ENCODE measurements at regions not wholly inside any gene's neighbourhood (a gene's known extent, or its start where the extent isn't known, plus 50 kb on each side); places are given as distances from the start of the nearest gene placed in this dataset.
"Not testable (repeated sequence)": the region's sequence is repeated elsewhere in the genome, so short reads cannot be mapped to it uniquely, and the experiment has no call there.

DNA sequence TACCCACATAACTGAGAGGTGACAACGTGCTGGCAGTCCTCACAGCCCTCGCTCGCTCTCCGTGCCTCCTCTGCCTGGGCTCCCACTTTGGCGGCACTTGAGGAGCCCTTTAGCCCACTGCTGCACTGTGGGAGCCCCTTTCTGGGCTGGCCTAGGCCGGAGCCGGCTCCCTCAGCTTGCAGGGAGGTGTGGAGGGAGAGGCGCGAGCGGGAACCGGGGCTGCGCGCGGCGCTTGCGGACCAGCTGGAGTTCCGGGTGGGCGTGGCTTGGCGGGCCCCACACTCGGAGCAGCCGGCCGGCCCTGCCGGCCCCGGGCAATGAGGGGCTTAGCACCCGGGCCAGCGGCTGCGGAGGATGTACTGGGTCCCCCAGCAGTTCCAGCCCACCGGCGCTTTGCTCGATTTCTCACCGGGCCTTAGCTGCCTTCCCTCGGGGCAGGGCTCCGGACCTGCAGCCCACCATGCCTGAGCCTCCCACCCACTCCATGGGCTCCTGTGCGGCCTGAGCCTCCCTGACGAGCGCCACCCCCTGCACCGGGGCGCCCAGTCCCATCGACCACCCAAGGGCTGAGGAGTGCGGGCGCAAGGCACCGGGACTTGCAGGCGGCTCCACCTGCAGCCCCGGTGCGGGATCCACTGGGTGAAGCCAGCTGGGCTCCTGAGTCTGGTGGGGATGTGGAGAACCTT lies 630.1 kb upstream of the NXPH2 start:
- DNase-seq (ENCODE audit: low spot score) = not testable (repeated sequence)

DNA sequence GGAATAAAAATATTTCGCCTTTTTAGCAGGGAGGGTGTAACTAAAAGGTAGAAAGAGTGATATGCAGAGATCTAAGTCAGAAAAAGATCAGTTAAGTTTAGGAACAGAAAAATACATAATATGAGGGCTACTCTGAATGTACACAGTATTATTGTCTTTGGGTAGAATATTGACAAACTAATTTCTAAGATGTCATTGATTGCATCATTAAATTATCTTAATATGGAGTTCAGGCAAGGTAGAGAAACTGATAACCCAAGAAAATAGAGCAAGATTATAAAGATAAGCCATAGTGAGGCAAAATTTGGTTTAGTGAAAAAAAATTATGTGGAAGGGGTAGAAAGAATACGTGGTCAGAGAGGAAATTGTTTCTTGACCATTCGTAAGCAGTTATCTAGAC lies 629.0 kb upstream of the NXPH2 start:
- no peak for DNase-seq (ENCODE audit: low spot score)

DNA sequence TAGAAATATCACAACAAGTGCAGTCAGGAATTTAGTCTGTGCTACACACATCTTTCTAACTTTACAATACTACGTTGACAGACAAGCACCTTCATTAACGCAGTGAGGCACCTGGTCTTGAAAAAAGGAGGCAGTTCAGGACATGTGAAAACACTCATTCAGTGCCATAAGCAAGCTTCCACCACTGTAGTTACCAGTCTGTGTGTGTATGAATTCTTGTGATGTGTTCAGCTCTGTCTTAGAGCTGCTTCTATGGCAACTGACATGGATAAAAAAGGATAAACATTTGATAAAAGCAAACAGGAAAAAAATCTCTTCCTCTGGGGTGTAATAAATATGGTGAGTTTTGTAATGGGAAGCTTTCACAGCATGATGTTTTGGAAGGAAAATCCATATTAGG lies 623.8 kb upstream of the NXPH2 start:
- no peak for DNase-seq (ENCODE audit: low spot score)

DNA sequence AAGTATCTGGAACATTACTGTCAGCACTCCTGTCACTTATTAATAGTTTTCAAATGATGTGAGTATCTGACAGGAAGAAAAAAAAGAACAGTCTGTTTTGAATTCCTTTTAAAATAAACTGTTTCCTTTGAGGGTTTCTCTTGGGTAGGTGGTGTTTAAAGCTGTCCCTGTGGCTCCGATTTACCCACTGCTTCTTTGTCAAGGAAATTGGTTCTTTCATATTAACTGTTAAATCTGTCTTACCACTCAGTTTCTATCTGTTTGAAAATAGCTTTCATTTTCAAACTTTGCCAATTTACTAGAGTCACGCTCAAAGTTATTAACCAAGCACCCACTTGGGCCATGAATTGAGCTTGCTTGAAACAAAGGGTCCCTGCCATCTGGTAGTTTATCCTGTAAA lies 614.6 kb upstream of the NXPH2 start:
- no peak for DNase-seq (ENCODE audit: low spot score)

DNA sequence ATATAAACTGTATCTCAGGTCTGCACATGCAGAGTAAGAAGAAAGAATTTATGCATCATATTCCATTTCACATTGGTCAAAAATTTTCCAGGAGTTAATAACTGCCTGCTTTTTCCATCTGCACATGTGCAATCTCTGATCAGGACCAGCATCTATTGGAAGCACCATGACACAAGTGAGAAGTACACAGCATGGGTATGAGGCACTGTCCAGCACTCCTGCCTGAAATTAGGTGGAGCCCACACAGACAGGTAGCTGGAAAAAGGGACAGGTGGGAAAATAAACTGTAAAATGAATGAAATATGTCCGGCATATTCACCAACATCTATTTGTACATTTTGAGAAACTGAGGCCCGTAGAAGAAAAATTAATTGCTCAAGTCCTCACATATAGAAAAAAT lies 609.2 kb upstream of the NXPH2 start:
- no peak for DNase-seq (ENCODE audit: low spot score)

DNA sequence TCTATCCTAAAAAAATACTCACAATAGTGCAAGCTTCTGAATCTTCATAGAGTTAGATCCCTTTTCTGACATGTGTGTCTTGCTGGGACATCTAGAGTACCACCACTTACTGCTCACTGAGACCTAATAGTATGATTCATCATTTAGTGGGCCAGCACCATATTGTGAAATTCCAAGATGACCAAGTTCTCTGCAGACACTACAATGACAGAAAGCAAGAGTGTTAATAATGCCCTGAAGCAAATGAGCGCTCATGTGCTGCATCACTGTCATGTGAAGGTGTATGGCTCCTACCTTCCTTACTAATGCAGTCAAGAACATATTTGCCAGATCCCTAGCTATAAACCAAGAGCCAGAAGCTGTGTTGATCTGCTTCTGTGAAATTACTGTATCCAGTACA lies 606.2 kb upstream of the NXPH2 start:
- no peak for DNase-seq (ENCODE audit: low spot score)

DNA sequence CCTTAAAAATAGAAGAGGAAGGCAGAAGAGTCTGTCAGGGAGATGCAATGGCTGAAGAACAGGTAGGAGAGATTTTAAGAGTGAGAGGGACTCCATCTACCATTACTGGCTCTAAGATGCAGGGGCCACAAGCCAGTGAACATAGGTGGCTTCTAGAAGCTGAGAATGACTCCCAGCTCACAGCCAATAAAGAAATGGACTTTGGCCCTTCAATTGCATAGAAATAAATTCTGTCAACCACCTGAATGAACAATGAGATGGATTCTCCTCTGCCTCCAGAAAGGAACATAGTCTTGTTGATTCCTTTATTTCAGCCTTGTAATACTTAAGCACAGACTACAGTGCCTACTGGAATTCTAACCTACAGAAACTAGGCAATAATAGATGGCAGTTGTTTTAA lies 603.3 kb upstream of the NXPH2 start:
- no peak for DNase-seq (ENCODE audit: low spot score)

DNA sequence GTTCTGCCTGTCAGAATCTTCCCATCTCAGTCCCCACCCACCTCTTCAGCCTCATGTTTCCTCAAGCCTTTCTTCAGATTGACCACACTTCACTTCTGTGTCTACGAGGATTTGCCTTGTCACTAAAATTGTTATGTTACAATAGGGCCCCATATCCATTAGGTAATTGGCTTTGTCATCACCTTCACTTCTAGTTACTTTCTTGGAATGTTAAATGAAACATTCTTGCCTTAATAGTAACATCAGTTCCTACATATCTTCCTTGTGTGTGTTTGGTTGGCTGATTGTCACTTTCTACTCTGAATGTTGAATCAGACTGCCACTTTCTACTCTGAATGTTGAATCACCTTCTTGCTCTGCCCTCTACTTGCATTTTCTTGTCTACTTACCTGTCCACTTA lies 599.9 kb upstream of the NXPH2 start:
- no peak for DNase-seq (ENCODE audit: low spot score)

DNA sequence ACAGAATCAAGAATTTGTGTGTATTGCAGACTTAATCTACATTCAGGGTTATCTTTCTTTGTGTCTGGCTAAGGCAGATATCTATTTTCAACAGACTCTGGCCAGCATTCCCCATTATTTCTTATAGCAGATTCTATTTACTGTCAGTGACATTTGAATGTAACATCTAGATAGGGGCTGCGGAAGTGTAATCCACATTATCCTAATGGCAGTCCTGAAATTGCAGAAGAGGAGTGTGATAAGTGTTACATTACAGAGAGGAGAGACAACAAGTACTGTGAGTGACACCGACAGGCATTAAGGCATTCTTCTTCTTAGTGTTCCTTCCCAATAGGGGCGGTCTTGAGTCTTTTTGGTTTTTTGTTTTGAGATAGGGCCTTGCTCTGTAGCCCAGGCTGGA lies 598.2 kb upstream of the NXPH2 start:
- no peak for DNase-seq (ENCODE audit: low spot score)

DNA sequence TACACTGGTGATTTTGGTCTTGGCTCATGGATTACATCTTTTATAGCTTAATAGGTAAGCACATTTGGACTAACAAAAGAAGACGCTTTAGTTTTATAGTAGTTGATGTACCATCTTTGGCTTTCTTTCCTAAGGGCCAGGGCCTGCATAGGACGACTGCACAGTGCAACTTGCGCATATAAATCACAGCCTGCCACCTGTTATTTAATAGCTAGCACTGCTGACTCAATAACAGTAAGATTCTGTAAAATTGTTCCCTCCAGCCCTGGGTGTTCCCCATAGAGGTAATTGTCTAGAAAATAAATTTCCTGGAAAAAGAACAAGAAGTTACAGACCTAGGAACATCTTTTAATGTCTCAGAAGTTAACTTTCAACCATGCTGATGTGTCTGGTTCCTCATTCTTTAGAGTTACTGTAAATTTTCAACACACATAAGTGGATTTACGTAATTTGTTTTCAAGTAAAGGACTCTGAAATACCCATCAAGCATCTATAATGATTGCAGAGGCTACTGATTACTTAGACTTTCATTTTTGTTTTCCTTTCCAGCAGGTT lies 594.2 kb upstream of the NXPH2 start:
- no peak for DNase-seq (ENCODE audit: low spot score)

DNA sequence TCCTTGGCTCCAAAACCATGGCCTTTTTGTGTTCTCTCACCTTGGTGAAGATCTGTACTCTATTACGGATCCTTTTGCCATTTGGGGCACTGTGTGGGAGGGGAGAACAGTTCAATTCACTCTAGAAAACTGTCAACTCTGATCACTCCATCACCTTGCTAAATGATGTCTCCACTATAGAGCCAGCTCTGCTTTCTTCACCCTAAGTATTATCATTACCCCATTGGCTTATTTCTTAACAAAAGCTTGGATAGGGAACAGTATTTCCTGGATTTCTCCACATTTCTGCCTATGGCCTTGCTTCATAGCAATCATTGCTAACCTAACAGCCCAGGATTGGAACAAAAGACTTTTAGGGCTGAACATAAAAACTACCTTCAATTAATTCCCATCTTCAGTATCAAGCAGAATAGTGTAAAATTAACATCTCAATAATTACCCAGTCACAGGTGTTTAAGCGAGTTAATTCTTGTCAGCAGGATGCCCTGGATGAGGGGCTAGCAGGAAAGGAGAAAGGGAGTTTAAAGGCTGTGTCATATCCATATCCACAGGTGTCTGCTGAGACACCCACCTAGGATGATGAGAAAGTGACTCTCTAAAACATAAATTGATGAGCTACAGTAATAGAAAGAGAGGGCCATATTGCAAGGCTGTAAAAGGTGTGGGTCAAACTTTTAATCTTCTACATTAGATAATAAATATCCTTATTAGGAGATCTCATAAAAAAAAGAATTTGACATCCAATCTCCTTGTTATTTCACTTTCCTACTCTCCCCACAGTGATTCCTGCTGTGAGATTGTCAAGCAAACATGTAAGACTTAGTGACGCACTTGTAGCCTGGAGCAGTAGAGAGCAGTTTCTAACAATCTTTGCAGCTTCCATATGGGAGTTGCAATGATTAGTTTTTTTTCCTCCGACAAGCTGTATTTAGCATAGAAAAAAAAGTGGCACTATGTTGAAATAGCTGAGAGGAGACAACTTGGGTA lies 589.5 kb upstream of the NXPH2 start:
- no peak for DNase-seq (ENCODE audit: low spot score)

DNA sequence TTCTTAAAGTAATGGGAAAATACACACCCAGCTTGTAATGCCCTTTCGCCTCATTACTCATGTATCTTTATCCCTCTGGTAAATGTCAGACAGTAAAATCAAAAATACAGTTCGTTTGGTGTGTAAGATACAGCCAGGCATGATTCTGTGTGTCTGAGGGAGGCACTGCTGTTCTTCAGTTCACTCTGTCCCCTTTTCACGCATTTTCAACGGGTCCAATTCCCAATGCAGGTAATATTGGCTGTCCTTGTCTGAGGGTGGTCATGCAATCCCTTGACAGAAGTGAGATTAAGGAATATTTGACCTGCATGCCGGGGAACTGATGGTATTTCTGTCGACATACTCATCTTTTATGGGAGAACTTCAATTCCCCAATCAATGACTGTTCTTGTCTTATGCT lies 587.2 kb upstream of the NXPH2 start:
- DNase-seq (ENCODE audit: low spot score) = no peak

DNA sequence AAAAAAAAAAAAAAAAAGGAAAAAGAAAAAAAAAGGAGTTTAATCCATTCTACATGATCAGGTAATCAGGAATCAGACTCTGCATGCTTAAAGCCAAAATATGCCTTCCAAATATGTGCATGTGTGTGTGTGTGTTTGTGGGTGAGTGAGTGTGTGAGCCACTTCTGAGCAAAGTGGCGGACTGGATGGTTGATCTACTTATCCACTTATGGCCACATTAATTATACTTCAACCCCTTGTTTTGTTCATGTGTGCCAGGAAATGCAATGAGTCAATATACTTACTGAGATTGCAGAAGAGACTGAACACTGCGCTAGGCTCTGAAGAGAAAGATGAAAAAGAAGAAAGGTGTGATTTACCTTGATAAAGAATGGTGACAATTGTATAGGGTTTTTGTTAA lies 586.5 kb upstream of the NXPH2 start:
- DNase-seq (ENCODE audit: low spot score) = no peak

DNA sequence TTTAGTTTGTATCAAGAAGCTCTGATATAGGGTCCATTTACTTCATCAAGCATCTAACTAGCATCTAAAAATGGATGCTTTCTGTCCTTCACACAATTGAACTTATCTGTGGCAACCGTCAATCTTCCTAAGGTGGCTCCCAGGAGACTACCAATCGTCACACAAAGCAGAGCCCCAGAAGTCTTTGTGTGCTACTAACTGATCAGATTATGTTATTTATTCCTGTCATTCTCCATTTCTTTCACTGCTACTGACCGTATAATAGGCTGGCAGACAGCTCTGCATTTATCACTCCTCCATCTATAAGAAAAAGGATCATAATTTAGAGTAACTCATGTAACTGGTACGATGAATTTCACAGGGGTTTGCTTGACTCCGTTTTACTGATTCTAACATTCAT lies 585.0 kb upstream of the NXPH2 start:
- DNase-seq (ENCODE audit: low spot score) = no peak

DNA sequence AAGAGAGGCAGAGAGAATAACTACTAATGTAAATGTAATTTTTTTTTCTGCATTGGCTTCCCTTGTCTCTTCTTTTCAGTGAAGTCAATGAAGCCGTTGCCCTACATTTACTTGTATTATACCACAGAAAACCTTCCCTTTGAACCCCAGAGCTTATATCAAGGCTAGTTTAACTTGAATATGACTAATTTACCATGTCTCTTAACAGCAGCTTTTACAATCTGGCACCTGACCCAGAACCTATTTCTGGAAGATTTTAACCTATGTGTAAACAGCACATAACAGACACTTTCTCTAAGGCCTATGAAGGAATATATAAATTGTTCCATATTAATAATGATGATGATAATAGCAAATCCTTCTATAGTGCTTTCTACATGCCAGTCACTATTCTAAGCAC lies 580.5 kb upstream of the NXPH2 start:
- DNase-seq (ENCODE audit: low spot score) = no peak

DNA sequence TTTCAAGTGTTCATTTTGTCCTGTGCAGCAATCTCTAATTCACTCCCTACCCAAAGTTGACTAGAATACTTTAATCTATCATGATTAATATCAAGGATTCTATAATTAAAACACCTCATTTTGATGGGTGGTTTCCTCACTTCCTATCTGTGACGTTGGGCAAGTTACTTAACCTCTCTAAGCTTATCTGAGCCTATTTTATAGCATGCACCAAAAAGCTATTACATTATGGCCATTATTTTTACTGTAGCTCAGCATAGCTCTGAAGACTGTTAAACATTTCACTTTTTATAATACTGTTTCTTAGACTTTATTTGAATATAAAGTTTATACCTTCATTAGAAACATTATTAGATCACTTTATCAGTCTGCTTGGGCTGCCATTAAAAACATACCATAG lies 579.6 kb upstream of the NXPH2 start:
- no peak for DNase-seq (ENCODE audit: low spot score)

DNA sequence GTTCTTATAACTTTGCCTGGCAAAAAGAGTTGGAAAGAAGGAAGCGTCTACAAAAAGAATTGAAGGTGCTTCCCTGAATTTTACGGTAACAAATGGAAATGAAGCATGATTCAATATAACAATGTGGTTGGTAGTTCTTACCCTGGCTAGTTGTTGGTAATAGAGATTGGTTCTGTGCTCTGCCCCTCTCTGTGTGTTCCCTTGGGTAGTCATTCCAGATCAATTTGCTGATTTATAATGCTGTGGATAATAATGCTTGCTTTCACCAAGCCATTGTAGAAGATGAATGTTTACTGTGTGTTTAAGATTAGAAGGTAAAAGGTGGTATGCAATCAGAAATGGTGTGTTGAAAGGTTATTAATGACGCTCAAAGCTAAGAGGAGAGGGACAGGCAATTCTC lies 577.8 kb upstream of the NXPH2 start:
- DNase-seq (ENCODE audit: low spot score) = no peak

DNA sequence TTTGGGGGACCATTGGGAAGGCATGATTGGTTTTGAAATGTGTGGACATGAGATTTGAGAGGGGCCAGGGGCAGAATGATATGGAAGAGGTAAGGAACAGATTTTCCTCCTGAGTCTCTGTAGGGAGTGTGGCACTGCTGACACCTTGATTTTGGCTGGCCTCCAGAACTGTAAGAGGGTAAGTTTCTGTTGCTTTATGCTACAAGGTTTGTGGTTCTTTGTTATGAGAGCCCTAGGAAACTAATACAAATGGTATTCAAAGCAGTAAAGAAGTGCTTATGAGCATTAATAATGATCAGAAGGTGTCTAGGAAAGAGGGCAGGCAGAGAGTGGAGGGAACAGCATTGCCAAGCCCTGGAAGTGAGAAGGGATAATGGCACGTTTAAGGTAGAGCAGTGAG lies 574.3 kb upstream of the NXPH2 start:
- no peak for DNase-seq (ENCODE audit: low spot score)

DNA sequence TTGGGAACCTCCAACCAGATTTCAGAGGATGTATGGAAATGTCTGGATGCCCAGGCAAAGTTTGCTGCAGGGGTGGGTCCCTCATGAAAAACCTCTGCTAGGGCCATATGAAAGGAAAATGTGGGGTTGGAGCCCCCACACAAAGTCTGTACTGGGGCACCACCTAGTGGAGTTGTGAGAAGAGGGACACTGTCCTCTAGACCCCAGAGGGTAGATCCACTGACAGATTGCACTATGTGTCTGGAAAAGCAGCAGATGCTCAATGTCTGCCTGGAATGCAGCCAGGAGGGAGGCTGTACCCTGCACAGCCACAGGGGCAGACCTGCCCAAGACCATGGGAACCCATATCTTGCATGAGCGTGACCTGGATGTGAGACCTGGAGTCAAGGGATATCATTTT lies 573.7 kb upstream of the NXPH2 start:
- DNase-seq (ENCODE audit: low spot score) = no peak

DNA sequence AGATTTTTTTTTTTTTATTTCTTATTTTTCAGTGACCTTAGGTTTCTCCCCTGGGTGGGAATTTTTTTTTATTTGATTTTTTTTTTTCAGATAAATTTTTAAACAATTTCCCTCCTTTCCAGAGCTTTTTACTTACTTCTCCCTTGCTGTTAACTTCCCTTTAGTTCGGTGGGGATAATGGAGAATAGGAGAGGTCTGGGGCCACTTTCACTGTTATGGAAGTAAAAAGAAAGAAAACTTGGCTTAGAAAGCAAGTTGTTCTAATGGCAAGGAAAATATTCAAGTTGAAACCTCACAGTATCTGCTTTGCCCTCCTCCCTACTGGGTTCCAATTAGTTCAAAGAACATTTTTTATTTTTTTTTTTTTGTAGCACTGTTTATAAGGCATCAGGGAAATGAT lies 537.1 kb upstream of the NXPH2 start:
- DNase-seq (ENCODE audit: low spot score) = no peak

DNA sequence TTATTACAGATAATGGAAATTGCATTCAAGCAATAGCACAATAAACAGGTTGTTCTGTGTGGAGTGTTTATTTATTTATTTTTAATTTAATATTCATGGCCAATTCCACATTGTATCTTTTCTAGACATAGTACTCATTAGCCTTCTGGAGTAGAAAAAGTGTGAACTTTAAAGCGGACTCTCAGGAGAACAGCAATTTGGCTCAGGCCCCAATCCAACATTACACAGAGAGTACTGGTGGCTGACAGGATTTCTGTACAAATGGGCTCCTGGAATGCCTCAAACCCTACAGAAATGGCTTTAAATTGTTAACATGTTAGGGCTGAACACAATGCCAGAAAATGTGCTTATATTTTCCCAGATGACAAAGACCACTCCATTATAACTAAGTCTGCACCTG lies 533.9 kb upstream of the NXPH2 start:
- no peak for DNase-seq (ENCODE audit: low spot score)

DNA sequence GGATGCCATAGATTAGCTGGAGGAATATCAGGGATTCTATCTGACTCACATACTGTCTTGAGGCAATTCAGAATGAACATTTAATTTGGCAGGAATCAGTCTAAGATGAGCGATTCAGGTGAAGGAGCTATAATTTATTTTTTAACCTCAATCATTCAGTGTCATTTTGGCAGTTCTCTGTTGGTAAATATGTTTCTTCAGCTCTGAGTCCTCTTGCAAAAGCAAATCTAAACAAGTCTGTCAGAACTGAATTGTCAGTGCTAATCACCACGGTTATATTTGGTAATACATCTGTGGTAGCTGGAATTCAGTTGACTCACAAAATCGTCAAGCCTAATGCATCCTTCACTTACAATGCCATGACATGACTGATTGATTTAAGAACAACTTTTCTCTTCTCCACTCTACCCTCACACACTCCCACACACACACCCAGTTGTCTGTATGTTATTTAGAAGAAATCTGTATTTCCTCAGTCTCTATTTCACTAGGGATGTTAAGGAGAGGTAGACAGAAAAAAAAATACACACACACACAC lies 516.6 kb upstream of the NXPH2 start:
- DNase-seq (ENCODE audit: low spot score) = no peak

DNA sequence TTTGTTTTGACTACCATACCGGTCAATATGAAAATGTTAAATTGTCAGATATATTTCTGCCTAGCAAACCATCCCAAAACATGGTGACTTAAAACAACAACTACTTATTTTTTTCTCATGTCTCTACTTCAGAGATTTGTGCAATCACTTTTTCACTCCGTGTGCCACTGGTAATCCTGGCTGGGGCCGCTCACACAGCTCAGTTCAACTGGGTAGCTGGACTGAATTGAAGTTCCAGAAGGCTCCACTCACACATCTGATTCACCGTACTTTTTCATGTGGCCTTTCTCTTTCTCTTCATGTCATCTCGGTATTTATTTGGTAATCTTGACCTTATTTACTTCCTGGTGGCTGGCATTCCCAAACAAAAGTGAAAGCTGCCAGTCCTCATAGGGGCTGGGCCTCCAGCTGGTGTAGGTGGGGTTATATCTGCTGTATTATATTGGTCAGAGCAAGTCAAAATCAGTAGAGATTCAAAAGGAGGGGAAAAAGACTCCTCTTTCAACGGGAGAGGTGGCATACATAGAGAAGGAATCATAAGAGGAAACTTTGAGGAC lies 513.9 kb upstream of the NXPH2 start:
- DNase-seq (ENCODE audit: low spot score) = no peak
